GM12873 (cell line): ENCODE measurements at regions not wholly inside any gene's neighbourhood (a gene's known extent, or its start where the extent isn't known, plus 50 kb on each side); places are given as distances from the start of the nearest gene placed in this dataset.

Experiments used
- CTCF ChIP-seq: IDR thresholded peaks from 2 replicates; pipeline ENCODE4 v1.5.1; 2012; ENCODE audit warnings: low read depth, mild to moderate bottlenecking, moderate library complexity, low read length, control low read depth; ENCODE audit not compliant: insufficient read depth; ENCODE audit errors: missing control alignments

DNA sequence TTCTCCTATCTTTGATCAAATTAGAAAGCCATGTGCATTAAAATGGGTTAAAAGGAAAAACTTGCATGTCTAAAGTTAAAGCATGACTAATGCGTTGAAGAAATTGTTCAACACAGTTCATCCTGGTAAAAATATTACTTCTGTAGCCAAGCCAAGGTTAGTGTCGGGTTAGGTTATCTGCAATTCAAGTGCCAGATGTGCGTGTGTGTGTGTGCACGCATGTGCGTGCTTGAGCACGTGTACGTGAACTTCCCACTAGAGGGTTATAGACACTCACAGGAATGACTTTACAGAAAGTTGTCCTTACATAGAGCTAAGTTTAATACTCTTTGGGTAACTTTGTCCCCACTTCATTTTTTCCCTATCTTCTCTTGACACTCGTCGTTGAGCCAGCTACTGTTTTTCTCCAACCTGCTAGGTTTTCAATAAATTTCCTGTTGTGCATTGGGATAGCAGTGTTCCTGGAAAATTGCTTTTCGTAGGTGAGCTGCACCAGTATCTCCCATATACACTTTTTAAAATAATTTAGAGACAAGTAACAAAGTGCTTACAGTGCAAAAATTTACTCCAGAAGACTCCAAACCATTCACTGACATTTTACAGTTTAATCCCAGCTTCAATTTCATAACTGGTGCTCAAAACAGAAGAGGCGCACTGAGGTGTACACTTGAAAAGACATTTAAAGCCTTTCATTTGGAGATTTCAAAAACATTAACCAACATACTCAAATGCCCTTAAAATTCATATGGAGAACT lies 353.8 kb downstream of the NFIB start:
- TF ChIP-seq CTCF: no peak

GRCh38 chr9:13958672-13959071 lies 355.3 kb downstream of the NFIB start:
- no peak for TF ChIP-seq CTCF

- no peak for TF ChIP-seq CTCF
These were observed 356.9 kb downstream of the NFIB start for GRCh38 chr9:13957089-13957488.

GRCh38 chr9:13956107-13956506 lies 357.8 kb downstream of the NFIB start:
- TF ChIP-seq CTCF: no peak

GRCh38 chr9:13952906-13953305 lies 361.0 kb downstream of the NFIB start:
- TF ChIP-seq CTCF: no peak

DNA sequence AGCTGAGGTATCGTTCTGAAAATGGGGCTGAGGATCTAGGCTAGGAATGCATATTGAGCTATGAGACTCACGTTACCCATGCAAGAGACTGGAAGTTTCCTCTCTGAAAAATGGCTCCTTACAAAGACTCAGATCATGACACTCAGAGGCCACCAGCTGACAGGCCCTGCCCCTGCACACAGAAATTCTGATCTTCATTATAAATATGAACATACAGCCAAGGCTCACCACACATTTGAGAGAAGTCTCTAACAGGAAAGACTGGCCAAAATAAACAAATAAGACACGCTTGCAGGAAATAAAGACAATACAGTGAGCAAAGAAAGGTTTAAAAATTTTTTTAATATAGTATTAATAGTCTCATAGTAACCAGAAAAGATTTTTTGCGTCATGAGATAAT lies 365.9 kb downstream of the NFIB start:
- TF ChIP-seq CTCF: no peak

DNA sequence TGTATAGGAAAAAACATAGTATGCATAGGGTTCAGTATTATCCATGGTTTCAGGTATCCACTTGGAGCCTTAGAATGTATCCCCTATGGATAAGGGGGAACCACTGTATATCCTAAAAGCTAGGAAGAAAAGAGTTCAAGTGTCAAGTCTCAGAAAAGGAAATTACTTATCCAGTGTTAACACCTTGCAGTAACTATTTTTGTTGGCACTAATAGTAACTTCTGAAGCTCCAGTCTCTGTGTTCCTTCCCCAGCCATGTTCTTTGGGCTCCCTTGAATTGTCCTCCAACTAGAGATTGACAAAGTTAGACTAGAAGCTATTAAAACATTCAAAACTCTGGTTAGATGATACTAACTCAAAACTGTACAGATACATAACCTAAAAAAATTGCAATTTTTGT lies 370.8 kb downstream of the NFIB start:
- no peak for TF ChIP-seq CTCF

DNA sequence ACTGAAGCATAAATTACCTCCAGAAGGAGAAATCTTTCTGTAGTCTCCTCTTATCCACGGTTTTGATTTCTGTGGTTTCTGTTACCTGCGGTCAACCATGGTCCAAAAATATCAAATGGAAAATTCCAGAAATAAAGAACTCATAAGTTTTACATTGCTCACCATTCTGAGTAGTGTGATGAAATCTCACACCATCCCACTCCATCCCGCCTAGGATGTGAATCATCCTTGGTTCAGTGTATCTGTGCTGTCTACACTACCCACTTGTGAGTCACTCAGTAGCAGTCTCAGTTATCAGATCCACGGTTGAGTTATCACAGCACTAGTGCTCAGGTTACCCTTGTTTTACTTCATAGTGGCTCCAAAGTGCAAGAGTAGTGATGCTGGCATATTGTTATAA lies 371.2 kb downstream of the NFIB start:
- TF ChIP-seq CTCF: no peak
